Stimulated activated CD8-positive, alpha-beta memory T cell treated with anti-CD3 and anti-CD28 coated beads, Interleukin-7, amount 100 ng/mL, for 1 hour (primary cell): ENCODE measurements at regions not wholly inside any gene's neighbourhood (a gene's known extent, or its start where the extent isn't known, plus 50 kb on each side); places are given as distances from the start of the nearest gene placed in this dataset.

Experiments
- DNase-seq, 2 donors: peaks; one replicate each; pipeline ENCODE4 v3.0.0-alpha.2; 2020; ENCODE audit warnings: low read depth in 2 of 2

DNA sequence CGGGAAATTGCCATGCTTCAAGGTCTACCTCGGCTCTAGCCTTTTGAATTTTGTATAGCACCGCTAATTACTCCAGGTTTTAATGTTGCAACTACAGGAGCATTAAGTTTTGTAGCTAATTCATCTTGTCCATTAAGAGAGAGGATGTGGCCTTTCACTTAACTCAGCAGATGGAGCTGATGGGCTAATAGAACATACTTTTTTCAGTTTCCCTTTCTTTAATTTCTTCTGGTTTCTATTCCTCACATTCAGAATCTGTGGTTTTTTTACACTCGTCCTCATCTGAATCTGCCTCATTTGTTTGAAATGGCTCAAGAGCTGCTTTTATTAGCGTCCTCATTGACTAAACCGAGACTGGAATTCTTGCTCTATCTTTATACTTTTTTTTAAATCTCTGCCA is 2085.7 kb upstream of the C9orf72 start:
- no peak for DNase-seq

DNA sequence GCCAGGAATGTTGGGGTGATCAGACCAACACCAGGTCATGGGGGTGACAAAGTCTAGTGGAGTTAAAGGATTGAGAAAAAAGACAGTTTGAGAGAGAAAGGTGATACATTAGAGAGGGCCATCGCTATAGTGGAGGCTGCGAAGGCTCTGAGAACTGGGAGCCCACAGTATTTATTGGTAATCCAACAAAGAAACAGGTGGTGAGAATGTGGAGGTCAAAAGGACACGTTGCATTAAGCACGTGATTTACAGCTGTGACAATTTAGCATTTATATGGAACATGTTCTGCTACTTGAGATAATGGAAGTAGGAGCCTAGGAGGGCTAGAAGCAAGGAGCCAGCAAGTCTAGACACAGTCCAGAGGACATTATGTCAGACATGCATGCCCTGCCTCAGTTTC is 2086.5 kb upstream of the C9orf72 start:
- no peak for DNase-seq

DNA sequence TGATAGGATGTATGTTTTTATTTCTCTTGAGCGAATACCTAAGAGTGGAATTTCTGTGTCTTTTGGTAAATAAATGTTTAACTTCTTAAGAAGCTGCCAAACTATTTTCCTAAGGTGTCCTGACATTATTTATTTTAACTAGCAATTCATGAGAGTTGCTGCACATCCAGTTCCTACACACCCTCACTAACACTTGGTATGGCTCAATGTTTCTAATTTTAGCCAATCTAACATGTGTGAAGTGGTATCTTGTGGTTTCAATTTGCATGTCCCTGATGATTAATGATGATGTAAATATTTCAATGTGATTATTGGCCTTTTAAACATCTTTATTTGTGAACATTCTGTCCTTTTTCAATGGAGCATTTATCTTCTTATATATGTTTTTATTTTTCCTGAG is 2095.5 kb upstream of the C9orf72 start:
- DNase-seq: no peak

DNA sequence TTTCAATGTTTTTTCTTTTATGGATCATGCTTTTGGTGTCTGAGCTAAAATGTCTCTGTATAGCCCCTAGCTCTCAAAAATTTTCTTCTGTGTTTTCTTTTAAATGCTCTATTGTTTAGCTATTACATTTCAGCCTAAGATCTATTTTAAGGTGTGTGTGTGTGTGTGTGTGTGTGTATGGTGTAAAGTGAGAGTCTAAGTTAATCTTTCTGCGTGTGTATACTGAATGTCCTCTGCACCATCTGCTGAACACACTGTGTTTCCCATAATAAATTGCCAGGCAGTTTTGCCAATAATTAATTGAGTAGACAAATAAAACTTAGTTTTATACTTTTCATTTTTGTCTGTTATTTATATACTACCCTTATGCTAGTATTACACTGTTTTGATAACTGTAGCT is 2096.3 kb upstream of the C9orf72 start:
- no peak for DNase-seq

DNA sequence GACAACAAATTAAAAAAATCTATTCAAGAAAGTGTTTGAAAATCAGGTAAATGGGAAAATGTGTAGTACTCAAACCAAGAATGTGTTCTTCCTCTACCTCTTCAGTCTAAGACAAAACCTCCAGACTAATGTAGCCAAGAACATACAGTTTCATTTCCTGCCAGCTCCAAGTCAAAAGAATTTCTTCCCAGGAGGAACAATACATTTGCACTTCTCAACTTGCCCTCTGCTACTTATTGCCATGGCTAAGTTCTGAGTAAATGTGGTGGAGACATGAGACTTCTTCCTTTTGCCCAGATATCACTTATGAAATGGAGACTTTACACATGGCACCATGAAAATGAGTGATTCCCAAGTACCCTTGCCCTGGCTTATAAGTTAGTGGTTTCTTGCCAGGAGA is 2112.2 kb upstream of the C9orf72 start:
- no peak for DNase-seq

DNA sequence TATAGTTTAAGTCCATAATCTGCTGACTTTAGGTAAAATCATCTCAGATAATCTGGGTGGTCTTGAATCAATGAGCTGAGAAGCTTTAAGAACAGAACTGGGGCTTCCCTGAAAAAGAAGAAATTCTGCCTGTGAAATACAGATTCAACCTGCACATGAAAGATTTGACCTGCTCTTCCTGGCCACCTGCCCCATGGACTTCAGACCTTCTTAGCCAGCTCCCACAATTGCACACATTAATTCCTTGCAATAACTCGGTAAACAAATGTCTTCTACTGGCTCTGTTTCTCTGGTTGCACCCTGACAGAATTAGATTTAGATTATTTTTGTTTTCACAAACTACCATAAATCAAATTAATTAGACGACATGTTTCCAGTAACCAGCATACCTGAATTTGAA is 2117.9 kb upstream of the C9orf72 start:
- no peak for DNase-seq

DNA sequence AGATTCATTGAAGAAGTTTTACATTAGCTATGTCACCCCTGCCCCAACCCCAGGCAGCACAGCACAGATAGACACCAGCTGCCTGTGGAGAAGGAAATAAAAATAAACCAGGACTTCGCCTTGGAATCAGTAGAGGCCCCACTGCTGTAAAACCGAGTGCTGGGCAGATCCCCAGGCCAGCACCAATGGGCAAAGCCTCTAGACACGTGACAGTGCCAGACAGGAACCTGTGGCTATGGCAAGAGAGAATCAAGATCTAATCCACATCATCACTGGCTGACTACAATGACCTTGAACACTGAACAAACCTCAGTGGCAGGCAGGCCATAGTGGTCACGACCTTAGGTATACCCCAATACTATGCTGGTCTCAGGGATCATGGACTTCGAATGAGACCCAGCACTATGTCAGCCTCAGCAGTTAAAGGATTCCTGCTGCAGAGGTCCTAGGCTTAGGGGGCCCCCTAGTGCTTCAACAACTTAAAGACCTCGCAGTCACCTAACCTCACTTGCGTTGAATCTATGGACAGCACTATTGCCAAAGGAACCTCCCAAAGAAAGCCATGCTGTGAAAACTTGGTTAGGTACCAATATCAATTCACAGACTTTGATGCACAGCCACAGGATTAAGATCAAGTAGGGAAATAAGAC is 2118.6 kb upstream of the C9orf72 start:
- DNase-seq: no peak

DNA sequence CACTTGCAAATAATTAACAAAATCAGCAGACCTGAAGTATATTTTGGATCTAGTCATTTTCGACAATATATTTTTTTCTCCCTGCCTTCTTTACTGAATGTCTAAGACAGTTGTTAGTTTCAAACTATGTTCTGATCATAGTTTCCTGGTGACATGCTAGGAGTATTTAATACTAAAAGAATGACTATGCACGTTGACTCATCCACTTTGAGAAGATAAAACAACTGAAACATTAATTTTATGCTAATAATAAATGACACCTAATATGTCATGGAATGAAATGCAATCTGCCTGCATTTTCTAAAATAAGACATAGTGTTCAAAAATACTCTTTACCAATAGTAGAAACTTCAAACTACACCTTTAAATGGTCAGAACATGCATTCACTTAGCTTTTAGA is 2123.7 kb upstream of the C9orf72 start:
- no peak for DNase-seq

DNA sequence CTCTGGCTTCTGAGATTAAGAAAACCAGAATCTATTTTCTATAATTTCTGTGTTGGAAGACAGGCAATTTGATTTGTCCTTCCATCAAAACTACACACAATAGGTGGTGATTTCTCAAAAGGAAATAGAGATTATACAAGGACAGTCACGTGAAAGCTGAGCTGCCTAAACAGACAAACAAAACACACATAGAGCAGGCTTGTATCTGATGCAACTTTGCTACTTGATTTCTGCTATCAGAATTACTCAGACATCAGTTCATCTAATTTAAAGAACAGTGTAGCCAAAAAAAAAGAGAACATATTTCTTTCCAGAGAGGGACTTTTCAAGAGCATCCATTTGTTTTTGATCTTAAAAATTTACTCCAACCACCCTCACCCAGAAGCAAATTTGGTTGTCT is 2128.3 kb upstream of the C9orf72 start:
- DNase-seq: no peak

DNA sequence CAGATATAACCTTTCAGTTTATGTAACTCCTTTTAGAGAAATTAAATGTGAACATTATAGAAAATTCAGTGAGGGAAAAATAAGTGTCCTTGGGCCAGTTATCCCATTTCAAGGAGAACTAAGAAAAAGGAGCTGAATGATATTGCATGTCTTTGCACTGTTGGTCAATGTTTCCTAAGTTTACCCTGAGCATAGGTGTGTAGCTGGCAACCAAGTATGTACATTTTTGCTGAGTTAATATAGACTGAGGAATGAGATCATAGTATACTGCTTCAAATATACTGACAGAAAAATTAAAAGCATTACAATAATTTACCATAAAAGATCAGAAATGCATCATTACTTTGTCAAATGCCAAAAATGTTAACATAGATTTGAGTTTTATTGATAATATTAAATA is 2128.7 kb upstream of the C9orf72 start:
- no peak for DNase-seq

DNA sequence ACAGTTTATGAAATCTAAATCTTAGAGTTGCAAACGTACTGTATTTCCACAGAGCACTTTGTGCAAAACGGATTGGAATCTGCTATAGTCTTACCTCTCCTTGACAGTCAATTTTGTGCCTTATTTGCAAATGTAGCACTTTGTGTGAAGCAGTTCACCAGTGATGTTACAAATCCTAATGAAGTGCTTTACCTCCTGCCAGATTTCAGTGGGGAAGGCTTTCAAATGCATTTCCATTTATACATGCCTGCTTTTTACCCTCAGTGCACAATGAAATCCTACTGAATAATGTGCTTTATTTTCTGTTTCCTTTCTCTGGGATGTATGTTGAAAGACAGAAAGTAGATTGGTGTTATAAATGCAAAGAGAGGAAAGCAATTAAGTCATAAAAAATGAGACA is 2141.6 kb upstream of the C9orf72 start:
- no peak for DNase-seq

DNA sequence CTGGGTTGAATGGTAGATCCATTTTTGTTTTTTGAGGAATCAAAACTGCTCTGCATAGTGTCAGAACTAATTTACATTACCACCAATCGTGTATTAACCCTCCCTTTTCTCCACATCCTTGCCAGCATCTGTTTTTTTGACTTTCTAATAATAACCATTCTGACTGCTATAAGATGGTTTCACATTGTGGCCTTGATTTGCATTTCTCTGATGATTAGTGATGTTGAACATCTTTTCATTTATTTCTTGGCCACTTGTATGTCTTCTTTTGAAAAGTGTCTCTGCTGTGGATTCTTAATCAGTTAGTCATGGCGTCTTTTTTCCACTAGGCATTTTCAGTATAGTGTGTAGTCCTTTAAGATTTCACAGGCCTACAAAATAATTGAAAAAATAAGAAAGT is 2144.3 kb upstream of the C9orf72 start:
- no peak for DNase-seq

DNA sequence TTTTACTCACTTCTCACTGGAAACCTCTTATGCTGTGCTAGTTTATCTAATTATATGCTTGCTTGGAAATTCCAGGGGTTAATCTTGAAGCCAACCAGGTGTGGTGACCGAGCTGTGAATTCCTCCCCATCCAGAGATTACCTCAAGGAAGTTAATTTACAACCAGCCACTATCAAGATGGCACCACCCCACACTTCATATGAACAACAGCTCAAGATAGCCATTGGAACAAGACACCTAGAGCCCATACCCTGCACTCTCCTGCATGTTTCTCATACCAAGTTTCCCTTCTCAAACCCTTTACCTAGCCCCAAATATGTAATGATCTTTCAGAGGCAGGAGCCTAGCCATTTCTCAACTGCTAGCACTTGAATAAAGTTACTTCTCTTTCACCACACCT is 2156.9 kb upstream of the C9orf72 start:
- DNase-seq: no peak

DNA sequence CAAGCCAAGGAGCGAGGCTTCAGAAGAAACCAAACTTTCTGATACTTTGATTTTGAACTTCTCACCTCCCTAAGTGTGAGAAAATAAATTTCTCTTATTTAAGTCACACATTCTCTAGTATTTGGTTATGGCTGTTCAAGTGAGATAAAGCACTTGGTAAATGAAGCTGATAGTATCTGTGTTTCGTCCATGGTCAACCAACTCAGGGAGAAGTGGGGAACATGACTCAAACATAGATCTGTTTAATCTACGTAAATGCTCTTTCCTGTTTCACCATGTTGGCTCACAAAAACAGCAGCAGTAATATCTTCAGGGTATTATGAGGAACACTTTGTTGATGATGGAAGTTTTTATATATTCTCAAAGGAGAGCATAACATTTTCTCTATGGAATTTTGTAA is 2167.2 kb upstream of the C9orf72 start:
- no peak for DNase-seq

DNA sequence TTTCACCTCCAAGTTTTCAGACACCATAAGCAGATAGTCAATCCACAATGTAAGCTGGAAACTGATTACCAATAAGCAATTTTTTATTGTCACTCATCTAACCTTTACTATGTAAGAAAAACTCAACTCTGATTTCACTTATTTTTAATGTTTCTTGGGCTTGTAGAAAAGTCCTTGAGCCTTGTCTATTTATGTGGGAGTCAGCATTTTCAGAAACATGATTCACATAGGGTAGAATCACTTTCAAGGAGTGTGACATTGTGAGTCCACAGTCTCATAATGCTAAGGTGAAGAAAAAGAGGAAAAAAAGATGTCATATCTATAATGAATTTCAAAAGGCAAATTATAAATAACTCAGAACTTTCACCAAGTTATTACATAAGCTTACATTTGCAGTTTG is 2167.9 kb upstream of the C9orf72 start:
- no peak for DNase-seq

DNA sequence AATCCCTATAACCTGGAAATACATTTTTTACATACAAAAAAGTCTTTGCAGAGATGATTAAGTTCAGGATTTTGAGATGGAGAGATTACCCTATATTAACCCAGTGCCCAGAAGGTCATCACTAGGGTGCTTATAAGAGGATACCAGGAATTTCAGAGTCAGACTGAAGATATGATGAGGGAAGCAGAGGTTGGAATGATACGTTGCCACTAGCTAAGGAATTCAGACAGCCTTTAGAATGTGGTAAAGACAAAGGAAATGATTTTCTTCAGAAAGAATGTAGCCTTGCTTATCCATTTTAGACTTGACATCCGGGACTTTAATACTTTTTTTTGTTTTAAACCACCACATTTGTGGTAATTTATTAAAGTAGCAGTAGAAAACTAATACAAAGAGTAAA is 2176.8 kb upstream of the C9orf72 start:
- no peak for DNase-seq

DNA sequence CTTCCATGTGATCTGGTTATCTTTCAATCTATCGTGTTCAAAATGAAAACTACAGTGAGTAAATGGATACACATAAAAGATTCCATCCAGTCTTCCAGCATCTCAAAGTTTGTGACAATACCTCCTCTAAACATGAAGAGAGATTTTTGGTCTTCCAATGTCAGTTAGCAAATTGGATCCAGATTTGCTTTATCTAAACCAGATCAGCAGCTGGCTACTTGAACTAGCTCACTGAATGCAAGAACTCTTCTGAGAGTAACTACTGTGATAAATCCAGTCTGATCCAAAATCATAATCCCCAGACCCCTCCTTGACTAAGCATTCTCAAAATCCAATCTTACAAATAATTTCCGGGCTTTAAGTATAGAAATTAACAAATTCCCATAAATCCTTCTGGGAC is 2177.9 kb upstream of the C9orf72 start:
- DNase-seq: no peak

DNA sequence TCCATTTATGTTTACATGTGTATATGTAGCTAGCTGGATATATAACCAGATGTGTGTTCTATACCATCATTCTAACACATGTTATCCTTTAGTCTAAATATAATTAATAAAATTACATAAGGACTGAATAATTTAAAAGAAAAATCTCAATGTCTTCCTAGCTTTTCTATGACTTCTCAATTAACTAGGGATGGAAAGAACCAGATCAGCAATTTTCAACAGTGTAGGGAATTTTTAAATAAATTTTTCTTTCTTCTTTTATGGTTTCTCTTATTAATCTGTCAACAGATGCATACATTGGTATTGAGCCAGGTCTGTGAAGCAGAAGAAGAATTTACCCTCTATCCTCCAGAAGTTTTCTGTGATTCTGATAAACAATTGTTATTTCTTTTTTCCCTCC is 2180.4 kb upstream of the C9orf72 start:
- no peak for DNase-seq

DNA sequence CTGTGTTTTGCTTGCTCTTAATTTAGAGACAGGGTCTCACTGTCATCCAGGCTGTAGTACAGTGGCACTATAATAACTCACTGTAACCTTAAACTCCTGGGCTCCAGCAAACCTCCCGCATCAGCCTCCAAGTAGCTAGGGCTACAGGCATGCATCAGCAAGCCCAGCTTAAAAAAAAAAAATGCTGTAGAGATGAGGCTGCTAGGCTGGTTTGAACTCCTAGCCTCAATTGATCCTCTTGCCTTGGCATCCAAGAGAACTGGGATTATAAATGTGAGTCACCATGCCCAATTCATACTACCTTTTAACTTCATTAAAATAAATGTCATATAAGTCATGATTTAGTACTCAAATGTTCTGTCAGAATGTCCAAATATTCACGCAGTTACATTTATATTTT is 2195.7 kb upstream of the C9orf72 start:
- DNase-seq: no peak

DNA sequence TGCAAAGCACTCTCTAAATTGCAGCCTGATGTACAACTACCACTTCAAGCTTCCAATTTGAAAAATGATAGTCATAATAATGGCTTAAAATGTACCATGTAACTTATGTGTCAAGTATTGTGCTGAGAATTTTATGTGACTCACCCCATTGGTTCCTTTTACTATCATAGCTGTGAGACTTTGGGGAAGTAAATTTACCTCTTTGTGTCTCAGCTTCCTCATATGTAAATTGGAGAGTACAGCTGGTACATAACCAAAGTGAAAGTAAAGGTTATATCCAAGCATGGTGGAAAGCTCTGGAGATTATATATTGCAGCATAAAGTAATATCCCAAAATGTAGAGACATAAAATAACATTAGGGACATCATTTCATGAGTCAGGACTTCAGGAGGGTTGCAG is 2200.4 kb upstream of the C9orf72 start:
- no peak for DNase-seq

DNA sequence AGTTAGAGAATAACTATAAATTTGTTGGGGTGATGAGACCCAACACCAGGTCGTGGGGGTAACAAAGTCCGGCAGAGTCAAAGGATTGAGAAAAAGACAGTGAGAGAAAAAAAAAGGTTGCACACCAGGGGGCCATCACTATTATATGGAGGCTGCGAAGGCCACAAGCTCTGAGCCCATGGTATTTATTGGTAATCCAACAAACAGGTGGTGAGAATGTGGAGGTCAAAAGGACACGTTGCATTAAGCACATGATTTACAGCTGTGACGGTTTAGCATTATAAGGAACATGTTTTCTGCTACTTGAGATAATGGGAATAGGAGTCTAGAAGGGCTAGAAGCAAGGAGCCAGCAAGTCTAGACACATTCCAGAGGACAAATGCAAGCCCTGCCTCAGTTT is 2202.2 kb upstream of the C9orf72 start:
- DNase-seq: no peak

DNA sequence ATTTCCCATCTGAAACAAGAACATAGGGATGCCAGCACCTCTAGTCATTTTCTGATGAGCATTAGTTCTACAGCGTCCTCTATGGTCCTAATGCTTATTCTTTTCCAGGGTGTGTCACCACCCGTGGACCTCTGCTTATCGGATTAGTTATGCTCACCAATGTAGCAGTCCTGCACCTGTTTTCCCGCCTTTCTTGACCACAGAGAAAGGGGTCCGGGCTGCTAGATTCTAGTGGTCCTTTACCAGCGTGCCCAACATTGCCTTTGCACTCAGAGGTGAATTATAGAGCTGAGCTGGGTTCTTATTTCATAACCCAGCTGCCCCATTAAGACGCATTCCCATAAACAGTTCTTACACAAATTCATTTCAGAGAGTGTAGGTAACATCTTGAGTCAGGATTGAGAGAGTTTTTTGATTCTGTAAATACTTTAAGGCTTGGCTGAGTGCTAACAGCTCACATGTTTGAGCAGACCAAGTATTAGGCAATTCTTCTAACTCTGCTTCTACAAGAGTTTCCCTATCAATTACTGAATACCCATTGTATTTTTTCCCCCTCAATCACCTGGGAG is 2205.1 kb upstream of the C9orf72 start:
- DNase-seq: no peak

DNA sequence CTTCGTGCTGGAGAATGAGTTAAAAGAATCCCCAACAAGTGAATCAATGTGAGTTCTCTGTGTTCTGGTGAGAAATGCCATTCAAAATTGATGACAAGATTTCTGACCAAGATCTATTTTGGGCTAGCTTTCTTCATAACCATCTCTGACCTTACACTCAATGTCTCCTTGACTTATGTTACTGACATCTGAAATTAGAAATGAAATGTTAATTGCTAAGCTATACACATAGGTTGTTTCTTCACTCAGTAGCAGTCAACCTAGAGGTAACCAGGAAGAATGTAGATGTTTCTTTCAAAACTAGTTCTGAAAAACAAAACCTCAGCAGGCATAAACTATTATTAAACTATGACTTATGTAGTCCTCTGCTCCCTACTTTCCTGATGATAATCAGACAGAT is 2220.7 kb upstream of the C9orf72 start:
- DNase-seq: no peak

DNA sequence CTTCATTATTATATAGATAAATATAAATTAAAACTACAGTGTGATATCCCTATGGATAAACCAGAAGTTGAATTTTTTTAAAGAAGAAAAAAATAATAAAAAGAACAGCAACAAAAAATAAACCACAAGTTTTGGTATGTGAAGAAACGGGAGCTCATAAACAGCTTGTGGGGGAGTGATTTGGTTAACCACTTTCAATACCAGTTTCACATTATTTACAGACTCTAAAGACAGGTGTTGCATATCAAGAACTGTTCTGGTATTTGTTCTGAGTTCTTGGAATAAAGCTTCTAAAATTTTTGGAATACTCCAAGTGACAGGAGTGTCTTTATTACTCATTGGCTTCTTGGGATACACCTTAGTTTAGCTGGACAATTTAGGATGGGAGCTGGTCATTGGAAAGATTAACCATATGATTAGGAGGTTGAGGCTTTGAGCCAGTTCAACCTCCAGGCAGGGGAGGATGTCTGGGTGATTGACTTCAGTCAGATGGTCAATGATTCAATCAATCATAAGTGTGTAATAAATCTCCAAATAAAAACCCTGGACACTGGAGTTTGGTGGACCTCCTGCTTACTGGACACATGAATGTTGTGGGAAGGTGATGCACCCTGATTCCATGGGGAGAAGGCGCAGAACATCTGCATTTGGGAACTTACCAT is 2223.1 kb upstream of the C9orf72 start:
- DNase-seq: no peak
